ENCODE measurements at regions not wholly inside any gene's neighbourhood (a gene's known extent, or its start where the extent isn't known, plus 50 kb on each side); places are given as distances from the start of the nearest gene placed in this dataset.

DNA sequence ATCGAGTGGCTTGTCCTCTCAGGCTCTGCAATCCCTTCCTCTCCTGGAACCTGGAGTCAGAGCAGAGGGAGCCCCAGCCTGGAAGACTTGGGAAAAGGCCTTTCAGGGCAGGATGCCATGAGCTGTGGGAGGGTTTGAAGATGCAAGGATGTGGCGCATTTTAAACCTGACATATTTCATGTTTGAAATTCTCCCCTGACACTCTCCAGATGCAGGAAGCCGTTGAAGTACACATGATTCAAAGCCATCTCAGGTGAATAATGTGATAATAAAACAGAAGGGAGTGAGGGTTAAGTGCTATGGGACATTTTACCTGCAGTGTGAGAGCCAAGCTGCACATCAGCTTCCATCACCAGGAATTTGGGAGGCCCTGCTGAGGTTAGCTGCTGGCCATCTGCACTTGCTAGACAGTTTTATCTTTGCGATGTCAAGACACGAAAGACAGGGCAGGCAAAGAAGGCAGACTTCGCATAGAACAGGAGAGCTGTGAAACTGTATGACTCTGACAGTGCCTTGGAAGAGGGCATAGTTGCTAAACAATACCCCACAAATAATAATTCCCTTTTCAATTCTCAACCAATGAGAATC, 159.1 kb upstream of the GDF10 start:
- H3K27me3 ChIP-seq (ENCODE audit: control insufficient read depth in 4 of 4, insufficient read depth in 4 of 4, low read length in 3 of 4): no peaks in the 10 kb centered on the region
- DNase-seq (ENCODE audit: low spot score): no peak
- no peak overlapping the region for H3K9ac ChIP-seq (ENCODE audit: low read depth in 1 of 2, low read length in 2 of 2)
- H3K9me3 ChIP-seq (ENCODE audit: control insufficient read depth in 4 of 4, low read length in 3 of 4): no peaks in the 10 kb centered on the region
- no peak overlapping the region for H3K4me3 ChIP-seq (ENCODE audit: low read depth in 1 of 3, low read length in 3 of 3)
- H3K4me1 ChIP-seq (ENCODE audit: control insufficient read depth in 4 of 4, insufficient read depth in 4 of 4, low read length in 3 of 4): no peaks in the 10 kb centered on the region
- H3K27ac ChIP-seq (ENCODE audit: low read depth in 1 of 2, low read length in 2 of 2): no peak overlapping the region
- TF ChIP-seq, protein P1, sequence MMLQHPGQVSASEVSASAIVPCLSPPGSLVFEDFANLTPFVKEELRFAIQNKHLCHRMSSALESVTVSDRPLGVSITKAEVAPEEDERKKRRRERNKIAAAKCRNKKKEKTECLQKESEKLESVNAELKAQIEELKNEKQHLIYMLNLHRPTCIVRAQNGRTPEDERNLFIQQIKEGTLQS (IDR thresholded peaks at IDR 0.05): no peak
- no peak for TF ChIP-seq RAD21 (IDR thresholded peaks at IDR 0.05)
- no peak for TF ChIP-seq ZBTB33 (IDR thresholded peaks at IDR 0.05)
- TF ChIP-seq RXRA (IDR thresholded peaks at IDR 0.05): no peak
- TF ChIP-seq EGR1 (IDR thresholded peaks at IDR 0.05; ENCODE audit: low read depth in 2 of 2): no peak
- TF ChIP-seq SP1 (IDR thresholded peaks at IDR 0.05): no peak
- TF ChIP-seq TAF1 (conservative IDR thresholded peaks at IDR 0.05): no peak
- TF ChIP-seq HNF4A (conservative IDR thresholded peaks at IDR 0.05): no peak
- TF ChIP-seq CTCF (IDR thresholded peaks at IDR 0.05; ENCODE audit: low read depth, low read length, missing input control): no peak
- TF ChIP-seq FOXA1 (IDR thresholded peaks at IDR 0.05): no peak
- TF ChIP-seq, protein P2, sequence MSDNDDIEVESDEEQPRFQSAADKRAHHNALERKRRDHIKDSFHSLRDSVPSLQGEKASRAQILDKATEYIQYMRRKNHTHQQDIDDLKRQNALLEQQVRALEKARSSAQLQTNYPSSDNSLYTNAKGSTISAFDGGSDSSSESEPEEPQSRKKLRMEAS (IDR thresholded peaks at IDR 0.05): no peak
- no peak for TF ChIP-seq HNF4G (IDR thresholded peaks at IDR 0.05)
- TF ChIP-seq NR2F2 (IDR thresholded peaks at IDR 0.05): no peak
- TF ChIP-seq GABPA (IDR thresholded peaks at IDR 0.05 in 1 of 2, conservative IDR thresholded peaks at IDR 0.05 in 1 of 2): no peak
- no peak for TF ChIP-seq JUND (IDR thresholded peaks at IDR 0.05)
- no peak for TF ChIP-seq FOXA2 (IDR thresholded peaks at IDR 0.05)
- no peak for TF ChIP-seq YY1 (IDR thresholded peaks at IDR 0.05)
- no peak for TF ChIP-seq REST (IDR thresholded peaks at IDR 0.05)
- 86% methylated on average over 6 of the region's 6 CpGs for WGBS
- no peaks in the 10 kb centered on the region for H3K36me3 ChIP-seq (ENCODE audit: control insufficient read depth in 4 of 4, insufficient read depth in 3 of 4, low read depth in 1 of 4, low read length in 3 of 4)

All from liver (tissue), 8 donors.